CD4-positive, alpha-beta T cell treated with Interleukin-12 subunit alpha and Interleukin-12 subunit beta, for 1 hour (primary cell): ENCODE measurements at regions not wholly inside any gene's neighbourhood (a gene's known extent, or its start where the extent isn't known, plus 50 kb on each side); places are given as distances from the start of the nearest gene placed in this dataset.

ENCODE experiments used
- DNase-seq: peaks from one replicate; pipeline ENCODE4 v3.0.0-alpha.2; 2020

DNA sequence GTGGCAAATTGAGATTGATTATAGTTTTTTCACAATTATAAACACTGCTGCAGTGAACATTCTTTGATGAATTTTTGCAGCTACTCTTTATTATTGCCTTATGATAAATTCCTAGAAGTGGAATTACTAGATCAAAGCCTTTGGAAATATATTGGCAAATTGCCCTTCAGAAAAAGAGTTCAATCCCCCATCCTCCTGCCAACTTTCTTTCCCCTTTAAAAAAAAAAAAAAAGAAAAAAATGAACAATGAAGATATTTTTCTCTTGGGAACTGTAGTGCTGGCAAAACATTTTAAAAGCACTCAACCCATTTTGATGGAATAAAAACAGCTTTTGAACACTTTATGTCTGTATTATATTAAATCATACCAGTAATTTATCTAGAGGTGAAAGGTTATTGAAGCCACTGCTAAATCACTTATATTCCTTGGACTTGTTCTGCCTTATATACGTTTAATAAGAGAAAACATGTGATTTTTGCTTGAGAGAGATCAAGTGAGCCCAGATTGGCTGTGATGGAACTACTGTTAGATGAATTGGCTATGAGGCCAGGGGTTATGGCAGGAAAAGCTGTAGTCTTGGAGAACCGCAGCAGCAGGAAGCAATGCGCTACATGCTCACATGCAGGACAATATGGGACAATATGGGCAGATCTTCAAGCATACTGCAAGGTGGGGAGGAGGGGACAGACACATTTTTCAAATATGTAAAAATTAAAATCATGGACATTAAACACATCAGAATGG is 212.8 kb upstream of the C2CD4B start:
- no peak for DNase-seq

GRCh38 chr15:62378772-62379498 is 213.8 kb upstream of the C2CD4B start:
- no peak for DNase-seq

GRCh38 chr15:62380011-62380410 is 214.9 kb upstream of the C2CD4B start:
- DNase-seq, result no peak

DNA sequence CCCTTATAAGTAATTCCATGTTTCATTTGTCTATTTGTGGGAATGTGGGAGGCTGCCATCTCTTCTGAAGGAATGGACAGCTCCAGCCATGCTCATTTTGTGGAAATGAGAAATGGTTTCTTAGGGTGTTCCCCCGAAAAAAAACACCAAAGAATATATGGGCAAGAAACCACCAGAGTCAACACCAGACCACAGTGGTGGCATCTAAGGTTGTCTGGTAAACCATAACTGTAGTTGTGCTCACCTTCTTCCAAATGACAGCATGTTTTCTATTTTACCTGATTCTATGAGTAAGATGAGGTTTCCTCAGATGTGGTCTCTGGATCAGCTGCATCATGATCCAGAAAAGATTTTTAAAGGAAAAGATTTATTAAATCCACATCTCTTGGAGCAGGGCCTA is 217.0 kb upstream of the C2CD4B start:
- no peak for DNase-seq

GRCh38 chr15:62389885-62390790 is 225.1 kb upstream of the C2CD4B start, which contains the start of gene TLN2:
Gene TLN2 (plus strand): TSS chr15:62390550.
- peak; percentile 61 for DNase-seq

DNA sequence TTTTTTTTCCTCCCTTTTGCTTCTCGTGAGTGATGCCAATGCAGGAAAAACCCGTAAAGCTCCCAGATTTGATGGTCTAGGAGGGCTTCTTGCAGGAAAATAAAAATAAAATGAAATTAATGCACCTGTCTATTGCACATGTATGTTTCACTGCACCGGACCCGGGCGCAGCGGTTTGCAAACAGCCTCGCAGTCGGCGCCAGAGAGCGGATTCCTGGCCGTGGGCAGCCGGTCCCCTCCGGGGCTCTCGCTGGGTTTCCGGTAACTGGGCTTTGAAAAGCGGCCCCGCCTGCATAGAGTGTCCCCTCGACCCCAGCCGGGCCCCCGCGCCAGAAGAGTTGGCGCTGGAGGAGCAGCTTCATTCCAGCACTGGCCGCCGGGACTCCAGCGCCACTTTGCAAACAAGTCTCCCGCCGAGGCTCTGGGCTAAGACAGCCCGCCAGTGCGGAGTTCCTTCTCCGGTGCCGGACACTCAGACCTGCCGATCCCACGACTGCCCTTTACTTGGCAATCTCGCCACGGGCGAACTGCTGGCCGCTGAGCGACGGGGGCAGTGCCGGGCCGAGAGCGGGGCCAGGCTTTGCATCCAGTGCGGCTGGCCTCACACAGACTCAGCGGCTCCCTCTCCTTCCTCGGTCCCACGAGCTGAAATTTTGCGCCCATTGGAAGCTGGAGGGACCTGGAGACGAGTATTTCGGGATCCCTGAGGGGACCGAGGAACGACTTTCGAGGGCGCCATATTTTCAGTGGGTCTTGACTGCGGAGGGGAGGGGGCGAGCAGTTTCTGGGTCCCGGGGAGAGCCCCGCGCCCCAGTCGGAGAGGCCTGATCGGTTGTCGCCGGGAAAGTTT is 225.9 kb upstream of the C2CD4B start:
- peak; percentile 8 for DNase-seq

GRCh38 chr15:62391641-62392262 is 226.7 kb upstream of the C2CD4B start:
- peak; percentile 20 for DNase-seq

GRCh38 chr15:62392376-62392775 is 227.3 kb upstream of the C2CD4B start:
- no peak for DNase-seq

DNA sequence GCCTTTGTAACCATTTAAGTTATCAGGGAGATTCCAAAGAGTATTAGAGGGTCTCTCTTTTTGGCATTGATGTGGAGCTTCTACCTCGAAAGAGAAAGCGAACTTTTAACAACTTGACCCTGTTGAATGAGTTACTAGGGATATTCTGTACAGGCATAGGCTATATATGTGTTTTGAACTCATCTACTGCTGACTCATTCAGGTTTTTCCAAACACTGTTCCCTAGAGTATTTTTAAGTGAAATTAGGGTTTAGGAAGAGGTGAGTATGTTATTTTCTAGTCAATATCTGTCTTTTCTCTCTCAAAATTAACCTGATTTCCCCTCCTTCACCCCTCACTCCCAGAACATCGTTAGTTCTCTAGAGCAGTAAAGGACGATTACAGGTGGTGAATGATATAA is 228.1 kb upstream of the C2CD4B start:
- DNase-seq, result no peak

GRCh38 chr15:62394079-62394478 is 229.0 kb upstream of the C2CD4B start:
- DNase-seq, result no peak

- no peak for DNase-seq
Observed at GRCh38 chr15:62400778-62401177, 235.7 kb upstream of the C2CD4B start.

DNA sequence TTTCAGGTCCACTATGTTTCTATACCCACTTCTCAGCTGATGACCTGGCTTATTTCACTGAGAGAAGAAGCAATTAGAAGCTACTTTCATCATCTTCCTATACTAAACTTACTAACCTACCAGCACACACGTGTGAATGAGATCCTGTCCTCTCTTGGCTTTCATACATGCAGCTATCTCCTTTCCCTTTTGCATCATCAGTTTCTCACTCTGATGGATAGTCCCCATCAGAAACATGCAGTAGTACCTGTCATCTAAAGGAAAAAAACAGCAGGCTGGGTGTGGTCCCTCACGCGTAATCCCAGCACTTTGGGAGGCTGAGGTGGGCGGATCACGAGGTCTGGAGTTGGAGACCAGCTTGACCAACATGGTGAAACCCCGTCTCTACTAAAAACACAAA is 237.6 kb upstream of the C2CD4B start:
- DNase-seq, result no peak

DNA sequence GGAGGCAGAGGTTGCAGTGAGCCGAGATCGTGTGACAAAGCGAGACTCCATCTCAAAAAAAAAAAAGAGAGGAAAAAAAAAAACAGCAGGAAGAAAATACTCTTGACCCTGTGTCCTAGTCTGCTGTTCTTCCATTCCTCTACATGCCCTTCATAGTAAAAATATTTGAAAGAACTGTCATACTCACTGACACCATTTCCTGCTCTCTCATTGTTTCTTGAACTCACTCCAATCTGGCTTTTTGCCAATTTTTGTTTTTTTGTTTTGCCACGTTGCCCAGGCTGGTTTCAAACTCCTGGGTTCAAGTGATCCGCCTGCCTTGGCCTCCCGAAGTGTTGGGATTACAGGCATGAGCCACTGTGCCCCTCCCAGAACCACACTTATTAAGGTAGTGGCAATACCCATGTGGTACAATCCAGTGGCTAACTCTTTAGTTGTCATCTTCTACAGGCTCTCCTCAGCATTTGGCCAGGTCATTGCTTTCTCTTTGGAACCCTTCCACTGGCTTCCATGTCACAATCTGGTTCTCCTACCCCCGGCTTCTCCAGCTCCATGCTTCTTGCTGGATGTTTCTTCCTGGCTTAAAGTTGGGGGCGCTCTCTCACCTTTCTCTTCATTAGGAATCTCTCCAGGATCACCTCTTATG is 238.2 kb upstream of the C2CD4B start:
- no peak for DNase-seq

- no peak for DNase-seq
Observed at GRCh38 chr15:62404194-62404985, 239.3 kb upstream of the C2CD4B start.

DNA sequence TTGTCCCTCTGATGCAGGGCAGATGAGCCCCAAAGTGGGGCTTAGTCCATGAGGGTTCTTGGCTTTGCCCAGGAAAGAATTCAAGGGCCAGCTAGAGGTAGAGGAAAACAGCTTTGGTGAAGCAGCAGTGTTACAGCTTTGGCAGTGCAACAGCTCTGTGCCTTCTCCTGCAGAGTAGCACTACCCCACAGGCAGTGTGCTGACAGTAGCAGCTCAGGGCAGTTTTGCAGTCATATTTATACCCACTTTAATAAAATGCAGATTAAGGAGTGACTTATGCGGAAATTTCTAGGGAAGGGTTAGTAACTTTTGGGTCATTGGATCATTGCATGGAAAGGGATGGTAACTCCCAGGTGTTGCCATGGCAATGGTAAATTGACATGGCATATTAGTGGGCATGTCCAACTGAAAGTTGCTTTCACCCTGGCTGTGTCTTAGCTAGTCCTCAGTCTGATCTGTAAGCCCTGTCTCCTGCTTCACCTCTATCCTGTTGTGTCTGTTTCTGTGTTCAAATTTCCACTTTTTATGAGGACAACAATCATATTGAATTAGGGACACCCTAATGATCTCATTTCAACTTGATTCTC is 241.3 kb upstream of the C2CD4B start:
- DNase-seq, result no peak

GRCh38 chr15:62407216-62407615 is 242.1 kb upstream of the C2CD4B start:
- no peak for DNase-seq

GRCh38 chr15:62407962-62408361 is 242.9 kb upstream of the C2CD4B start:
- no peak for DNase-seq

- no peak for DNase-seq
Observed at GRCh38 chr15:62409466-62409865, 244.4 kb upstream of the C2CD4B start.

- DNase-seq, result no peak
Observed at GRCh38 chr15:62412686-62413085, 247.6 kb upstream of the C2CD4B start.

GRCh38 chr15:62413153-62413552 is 248.1 kb upstream of the C2CD4B start:
- no peak for DNase-seq
